ENCODE measurements at regions not wholly inside any gene's neighbourhood (a gene's known extent, or its start where the extent isn't known, plus 50 kb on each side); places are given as distances from the start of the nearest gene placed in this dataset.
A peak's percentile ranks its signal among the peaks of the same experiment; 100 is the strongest.

- ATAC-seq (no peak), DNase-seq (ENCODE audit: low read depth in 1 of 2, low spot score in 1 of 2) (no peak), FAIRE-seq (no peak)
- ChIA-PET CTCF (no interaction called here), POLR2A (no interaction called here)
- Histone ChIP-seq H3K9me3 (no peaks in the 10 kb centered on the region), H3K4me3 (no peak overlapping the region), H3K27ac (peak overlapping the region in 1 of 2 experiments; percentile 44; a peak in 2 of 6 replicates), H3K4me1 (peaks cover 16% of the 10 kb centered on the region), H3K4me2 (no peak overlapping the region)
- WGBS (ENCODE audit: missing lambda C conversion rate): 88% methylated on average over 3 of the region's 3 CpGs
- TF ChIP-seq POLR2AphosphoS2 (conservative IDR thresholded peaks at IDR 0.05; ENCODE audit: low read length) (no peak), EHF (CRISPR knock-in tag; IDR thresholded peaks at IDR 0.05) (no peak), MAFK (IDR thresholded peaks at IDR 0.05; ENCODE audit: partially characterized antibody) (no peak), JUN (IDR thresholded peaks at IDR 0.05) (no peak), MAX (IDR thresholded peaks at IDR 0.05) (no peak), RNF2 (IDR thresholded peaks at IDR 0.05; ENCODE audit: borderline replicate concordance, low read depth) (no peak), MYC (IDR thresholded peaks at IDR 0.05; ENCODE audit: borderline replicate concordance, low read length) (no peak), GATA3 (IDR thresholded peaks at IDR 0.05; ENCODE audit: borderline replicate concordance) (no peak)
Observed at GRCh38 chr6:133767357-133767970, 121.4 kb upstream of the TCF21 start.

GRCh38 chr6:133768656-133769295 lies 120.1 kb upstream of the TCF21 start:
- ChIA-PET CTCF (no interaction called here), POLR2A (no interaction called here)
- Histone ChIP-seq H3K4me1 (peaks cover 16% of the 10 kb centered on the region), H3K9me3 (no peaks in the 10 kb centered on the region), H3K4me3 (no peak overlapping the region), H3K4me2 (no peak overlapping the region), H3K27ac (0 out of 6 replicates have a peak overlapping the region, but pooled peaks of 1 of the 2 experiments have one; percentile 10)
- FAIRE-seq (no peak), ATAC-seq (no peak), DNase-seq (ENCODE audit: low read depth in 1 of 2, low spot score in 1 of 2) (no peak)
- TF ChIP-seq EHF (CRISPR knock-in tag; IDR thresholded peaks at IDR 0.05): no peak
- no peak for TF ChIP-seq PHF8 (IDR thresholded peaks at IDR 0.05; ENCODE audit: borderline replicate concordance, low read depth)
- no peak for TF ChIP-seq CHD4 (IDR thresholded peaks at IDR 0.05; ENCODE audit: borderline replicate concordance)
- no peak for TF ChIP-seq ELK1 (IDR thresholded peaks at IDR 0.05; ENCODE audit: low read depth, low read length)
- TF ChIP-seq BHLHE40 (IDR thresholded peaks at IDR 0.05; ENCODE audit: low read depth, low read length): no peak
- no peak for TF ChIP-seq POLR2A (IDR thresholded peaks at IDR 0.05; ENCODE audit: low read length)
- no peak for TF ChIP-seq ZNF302 (CRISPR knock-in tag; IDR thresholded peaks at IDR 0.05)
- TF ChIP-seq MAZ (IDR thresholded peaks at IDR 0.05; ENCODE audit: borderline replicate concordance, low read depth, low read length): no peak
- no peak for TF ChIP-seq TFCP2L1 (CRISPR knock-in tag; IDR thresholded peaks at IDR 0.05)
- no peak for TF ChIP-seq ATOH8 (CRISPR knock-in tag; IDR thresholded peaks at IDR 0.05; ENCODE audit: low read depth)
- TF ChIP-seq HDAC2 (IDR thresholded peaks at IDR 0.05): no peak
- TF ChIP-seq RCOR1 (IDR thresholded peaks at IDR 0.05; ENCODE audit: low read depth, low read length): no peak
- WGBS (ENCODE audit: missing lambda C conversion rate): 89% methylated on average over 5 of the region's 5 CpGs

DNA sequence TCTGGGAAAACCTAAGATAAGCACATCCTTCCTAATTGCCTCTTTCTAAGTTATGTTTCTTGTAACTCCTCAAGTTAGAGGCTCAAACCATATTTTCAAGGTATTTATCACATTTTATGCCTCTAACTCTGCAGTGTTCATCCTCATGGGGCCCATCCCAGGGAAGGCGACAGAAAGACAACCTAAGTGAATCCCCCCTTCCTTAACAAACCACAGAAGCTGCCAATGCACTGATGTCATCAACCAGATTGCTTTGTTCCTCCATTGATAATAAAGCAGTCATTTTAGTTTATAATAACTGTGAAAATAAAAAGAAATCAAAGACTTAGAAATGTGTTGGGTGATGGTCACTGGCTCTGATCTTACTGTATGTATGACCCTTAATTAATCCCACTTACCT lies 119.5 kb upstream of the TCF21 start:
- Histone ChIP-seq H3K27ac (no peak overlapping the region), H3K4me1 (peaks cover 10% of the 10 kb centered on the region), H3K4me3 (no peak overlapping the region), H3K4me2 (no peak overlapping the region), H3K9me3 (no peaks in the 10 kb centered on the region)
- WGBS (ENCODE audit: missing lambda C conversion rate): 90% methylated on average over 1 of the region's 1 CpG
- no peak for FAIRE-seq
- CTCF ChIA-PET: interaction anchor here (1.1 kb wide), 1 partner anchor 68 kb away, joined by 3 read pairs; no protein-coding TSS in a partner anchor
- no peak for ATAC-seq
- POLR2A ChIA-PET: no interaction called here
- TF ChIP-seq, protein P1, sequence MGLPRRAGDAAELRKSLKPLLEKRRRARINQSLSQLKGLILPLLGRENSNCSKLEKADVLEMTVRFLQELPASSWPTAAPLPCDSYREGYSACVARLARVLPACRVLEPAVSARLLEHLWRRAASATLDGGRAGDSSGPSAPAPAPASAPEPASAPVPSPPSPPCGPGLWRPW (IDR thresholded peaks at IDR 0.05): no peak
- TF ChIP-seq MAFK (IDR thresholded peaks at IDR 0.05; ENCODE audit: partially characterized antibody) (no peak), CBX8 (IDR thresholded peaks at IDR 0.05) (no peak), FOSL2 (IDR thresholded peaks at IDR 0.05) (no peak), FOSL2 (CRISPR knock-in tag; IDR thresholded peaks at IDR 0.05) (no peak), SMC3 (IDR thresholded peaks at IDR 0.05) (no peak), MYC (IDR thresholded peaks at IDR 0.05; ENCODE audit: borderline replicate concordance, low read length) (no peak), HOXB13 (CRISPR knock-in tag; IDR thresholded peaks at IDR 0.05; ENCODE audit: low read depth) (no peak), KDM1A (IDR thresholded peaks at IDR 0.05; ENCODE audit: low read depth) (no peak), CBX2 (IDR thresholded peaks at IDR 0.05; ENCODE audit: borderline replicate concordance, low read depth) (no peak), FOXS1 (CRISPR knock-in tag; IDR thresholded peaks at IDR 0.05) (no peak)
- TF ChIP-seq, protein P2, sequence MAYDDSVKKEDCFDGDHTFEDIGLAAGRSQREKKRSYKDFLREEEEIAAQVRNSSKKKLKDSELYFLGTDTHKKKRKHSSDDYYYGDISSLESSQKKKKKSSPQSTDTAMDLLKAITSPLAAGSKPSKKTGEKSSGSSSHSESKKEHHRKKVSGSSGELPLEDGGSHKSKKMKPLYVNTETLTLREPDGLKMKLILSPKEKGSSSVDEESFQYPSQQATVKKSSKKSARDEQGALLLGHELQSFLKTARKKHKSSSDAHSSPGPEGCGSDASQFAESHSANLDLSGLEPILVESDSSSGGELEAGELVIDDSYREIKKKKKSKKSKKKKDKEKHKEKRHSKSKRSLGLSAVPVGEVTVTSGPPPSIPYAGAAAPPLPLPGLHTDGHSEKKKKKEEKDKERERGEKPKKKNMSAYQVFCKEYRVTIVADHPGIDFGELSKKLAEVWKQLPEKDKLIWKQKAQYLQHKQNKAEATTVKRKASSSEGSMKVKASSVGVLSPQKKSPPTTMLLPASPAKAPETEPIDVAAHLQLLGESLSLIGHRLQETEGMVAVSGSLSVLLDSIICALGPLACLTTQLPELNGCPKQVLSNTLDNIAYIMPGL (CRISPR knock-in tag; IDR thresholded peaks at IDR 0.05; ENCODE audit: borderline replicate concordance): no peak
- DNase-seq (ENCODE audit: low read depth in 1 of 2, low spot score in 1 of 2): no peak

Measured in A549 (cell line).